ENCODE measurements at regions not wholly inside any gene's neighbourhood (a gene's known extent, or its start where the extent isn't known, plus 50 kb on each side); places are given as distances from the start of the nearest gene placed in this dataset.

GRCh38 chr5:96218653-96219052 lies 214.4 kb downstream of the PCSK1 start:
- intact Hi-C loops (cut with DNase I; ENCODE audit: low total_unique reads): no loop called here
- no peak for DNase-seq
- Histone ChIP-seq H3K9me3 (no peaks in the 10 kb centered on the region), H3K36me3 (no peaks in the 10 kb centered on the region), H3K4me1 (peaks cover 0 to 10% (median 3%) of the 10 kb centered on the region in 4 donors), H3K4me3 (no peak overlapping the region), H3K27me3 (no peaks in the 10 kb centered on the region), H3K27ac (no peak overlapping the region)
- 69 to 91% methylated on average over 2 to 3 of the region's 3 CpGs for WGBS, 2 donors (ENCODE audit: low coverage in 1 of 2)
- in situ Hi-C loops (cut with MboI; ENCODE audit: low pct_ligation_motif_present in 1 of 4, low pct_unique_long_range_greater_than_20kb in 1 of 4, low sequenced_read_pairs in 3 of 4): no loop called here
- TF ChIP-seq POLR2A (IDR thresholded peaks at IDR 0.05): no peak

- Histone ChIP-seq H3K27ac (no peak overlapping the region), H3K4me1 (peaks cover 0 to 10% (median 3%) of the 10 kb centered on the region in 4 donors), H3K36me3 (no peaks in the 10 kb centered on the region), H3K9me3 (no peaks in the 10 kb centered on the region), H3K27me3 (no peaks in the 10 kb centered on the region), H3K4me3 (no peak overlapping the region)
- in situ Hi-C loops (cut with MboI; ENCODE audit: low pct_ligation_motif_present in 1 of 4, low pct_unique_long_range_greater_than_20kb in 1 of 4, low sequenced_read_pairs in 3 of 4) (no loop called here), intact Hi-C loops (cut with DNase I; ENCODE audit: low total_unique reads) (no loop called here)
- TF ChIP-seq POLR2A (IDR thresholded peaks at IDR 0.05): no peak
- TF ChIP-seq POLR2AphosphoS5 (IDR thresholded peaks at IDR 0.05): no peak
- TF ChIP-seq, protein P1, sequence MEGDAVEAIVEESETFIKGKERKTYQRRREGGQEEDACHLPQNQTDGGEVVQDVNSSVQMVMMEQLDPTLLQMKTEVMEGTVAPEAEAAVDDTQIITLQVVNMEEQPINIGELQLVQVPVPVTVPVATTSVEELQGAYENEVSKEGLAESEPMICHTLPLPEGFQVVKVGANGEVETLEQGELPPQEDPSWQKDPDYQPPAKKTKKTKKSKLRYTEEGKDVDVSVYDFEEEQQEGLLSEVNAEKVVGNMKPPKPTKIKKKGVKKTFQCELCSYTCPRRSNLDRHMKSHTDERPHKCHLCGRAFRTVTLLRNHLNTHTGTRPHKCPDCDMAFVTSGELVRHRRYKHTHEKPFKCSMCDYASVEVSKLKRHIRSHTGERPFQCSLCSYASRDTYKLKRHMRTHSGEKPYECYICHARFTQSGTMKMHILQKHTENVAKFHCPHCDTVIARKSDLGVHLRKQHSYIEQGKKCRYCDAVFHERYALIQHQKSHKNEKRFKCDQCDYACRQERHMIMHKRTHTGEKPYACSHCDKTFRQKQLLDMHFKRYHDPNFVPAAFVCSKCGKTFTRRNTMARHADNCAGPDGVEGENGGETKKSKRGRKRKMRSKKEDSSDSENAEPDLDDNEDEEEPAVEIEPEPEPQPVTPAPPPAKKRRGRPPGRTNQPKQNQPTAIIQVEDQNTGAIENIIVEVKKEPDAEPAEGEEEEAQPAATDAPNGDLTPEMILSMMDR (IDR thresholded peaks at IDR 0.05): no peak
- TF ChIP-seq EP300 (IDR thresholded peaks at IDR 0.05; ENCODE audit: low read depth): no peak
- 55 to 67% methylated on average over 3 of the region's 3 CpGs for WGBS, 2 donors (ENCODE audit: low coverage in 1 of 2)
- no peak for DNase-seq
These were observed 218.4 kb downstream of the PCSK1 start for GRCh38 chr5:96214442-96215197.

DNA sequence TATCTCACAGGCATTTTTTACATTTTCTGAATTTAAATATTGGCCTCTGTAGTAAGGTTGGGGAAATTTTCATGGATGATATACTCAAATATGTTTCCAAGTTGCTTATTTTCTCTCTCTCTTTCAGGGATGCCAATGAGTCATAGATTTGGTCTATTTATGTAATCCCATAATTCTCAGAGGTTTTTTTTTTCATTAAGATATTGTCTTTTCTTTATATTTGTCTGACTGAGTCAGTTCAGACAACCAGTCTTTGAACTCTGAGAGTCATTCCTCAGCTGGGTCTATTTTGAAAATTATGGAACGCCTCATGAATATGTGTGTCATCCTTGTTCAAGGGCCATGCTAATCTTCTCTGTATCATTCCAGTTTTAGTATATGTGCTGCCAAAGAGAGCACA lies 223.2 kb downstream of the PCSK1 start:
- Histone ChIP-seq H3K27ac (no peak overlapping the region), H3K36me3 (no peaks in the 10 kb centered on the region), H3K9me3 (peaks cover 11 to 15% of the 10 kb centered on the region in 2 donors), H3K4me1 (peaks cover 0 to 6% (median 2%) of the 10 kb centered on the region in 4 donors), H3K4me3 (no peak overlapping the region), H3K27me3 (no peaks in the 10 kb centered on the region)
- 100% methylated on average over 1 of the region's 1 CpG; no CpG with 5 or more reads in 1 of the 2 donors for WGBS, 2 donors (ENCODE audit: low coverage in 1 of 2)
- intact Hi-C loops (cut with DNase I; ENCODE audit: low total_unique reads): no loop called here
- no peak for DNase-seq
- TF ChIP-seq, protein P1 (IDR thresholded peaks at IDR 0.05): no peak
- TF ChIP-seq POLR2A (IDR thresholded peaks at IDR 0.05) (no peak), EP300 (IDR thresholded peaks at IDR 0.05; ENCODE audit: low read depth) (no peak), POLR2AphosphoS5 (IDR thresholded peaks at IDR 0.05) (no peak)
- in situ Hi-C loops (cut with MboI; ENCODE audit: low pct_ligation_motif_present in 1 of 4, low pct_unique_long_range_greater_than_20kb in 1 of 4, low sequenced_read_pairs in 3 of 4): no loop called here

DNA sequence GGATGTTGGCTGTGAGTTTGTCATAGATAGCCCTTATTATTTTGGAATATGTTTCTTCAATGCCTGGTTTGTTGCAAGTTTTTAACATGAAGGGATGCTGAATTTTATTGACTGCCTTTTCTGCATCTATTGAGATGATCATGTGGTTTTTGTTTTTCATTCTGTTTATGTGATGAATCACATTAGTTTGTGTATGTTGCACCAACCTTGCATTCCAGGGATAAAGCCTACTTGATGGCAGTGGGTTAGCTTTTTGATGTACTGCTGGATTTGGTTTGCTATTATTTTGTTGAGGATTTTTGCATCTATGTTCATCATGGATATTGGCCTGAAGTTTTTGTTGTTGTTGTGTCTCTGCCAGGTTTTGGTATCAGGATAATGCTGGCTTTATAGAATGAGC lies 225.6 kb downstream of the PCSK1 start:
- in situ Hi-C loops (cut with MboI; ENCODE audit: low pct_ligation_motif_present in 1 of 4, low pct_unique_long_range_greater_than_20kb in 1 of 4, low sequenced_read_pairs in 3 of 4) (no loop called here), intact Hi-C loops (cut with DNase I; ENCODE audit: low total_unique reads) (no loop called here)
- H3K4me1 ChIP-seq: no peaks in the 10 kb centered on the region
- H3K27ac ChIP-seq: no peak overlapping the region
- H3K9me3 ChIP-seq: peaks cover 11 to 15% of the 10 kb centered on the region in 2 donors
- DNase-seq: no peak
- H3K4me3 ChIP-seq: no peak overlapping the region
- no peaks in the 10 kb centered on the region for H3K27me3 ChIP-seq
- no peaks in the 10 kb centered on the region for H3K36me3 ChIP-seq
- TF ChIP-seq, protein P1 (IDR thresholded peaks at IDR 0.05): no peak
- TF ChIP-seq POLR2AphosphoS5 (IDR thresholded peaks at IDR 0.05) (no peak), POLR2A (IDR thresholded peaks at IDR 0.05) (no peak), EP300 (IDR thresholded peaks at IDR 0.05; ENCODE audit: low read depth) (no peak)

DNA sequence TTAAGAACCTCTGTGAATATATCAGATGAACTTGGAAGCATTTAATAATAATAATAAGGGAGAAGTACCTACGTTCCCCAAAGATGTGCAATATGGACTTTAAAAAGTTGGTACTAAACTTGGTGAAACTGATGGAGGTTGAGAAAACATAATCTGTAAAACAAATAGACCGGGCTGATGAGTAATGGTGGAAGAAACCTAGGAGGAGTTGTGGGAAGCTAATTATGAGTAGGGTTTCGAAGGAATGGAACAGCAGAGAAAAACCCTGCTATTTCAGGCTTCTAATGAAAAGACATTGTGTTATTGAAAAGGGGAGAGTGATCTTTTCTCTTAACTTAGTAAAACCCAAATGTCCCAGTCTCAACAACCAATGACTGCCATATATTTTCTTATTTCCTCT lies 229.3 kb downstream of the PCSK1 start:
- H3K27me3 ChIP-seq: no peaks in the 10 kb centered on the region
- no peak overlapping the region for H3K27ac ChIP-seq
- H3K4me1 ChIP-seq: peaks cover 3 to 20% (median 9%) of the 10 kb centered on the region in 4 donors
- TF ChIP-seq, protein P1 (IDR thresholded peaks at IDR 0.05): no peak
- TF ChIP-seq EP300 (IDR thresholded peaks at IDR 0.05; ENCODE audit: low read depth): no peak
- no peak for TF ChIP-seq POLR2A (IDR thresholded peaks at IDR 0.05)
- TF ChIP-seq POLR2AphosphoS5 (IDR thresholded peaks at IDR 0.05): no peak
- peaks cover 10 to 11% of the 10 kb centered on the region in 2 donors for H3K9me3 ChIP-seq
- H3K4me3 ChIP-seq: no peak overlapping the region
- no peaks in the 10 kb centered on the region for H3K36me3 ChIP-seq
- no peak for DNase-seq
- 41 to 75% methylated on average over 3 of the region's 3 CpGs for WGBS, 2 donors (ENCODE audit: low coverage in 1 of 2)
- in situ Hi-C loops (cut with MboI; ENCODE audit: low pct_ligation_motif_present in 1 of 4, low pct_unique_long_range_greater_than_20kb in 1 of 4, low sequenced_read_pairs in 3 of 4) (no loop called here), intact Hi-C loops (cut with DNase I; ENCODE audit: low total_unique reads) (no loop called here)
